K562 (cell line): ENCODE measurements at regions not wholly inside any gene's neighbourhood (a gene's known extent, or its start where the extent isn't known, plus 50 kb on each side); places are given as distances from the start of the nearest gene placed in this dataset.

Experiments used
- HDAC2 ChIP-seq: fragments of 450-650 bp; IDR thresholded peaks from 2 replicates; pipeline ENCODE4 v1.6.1; 2016; ENCODE audit warnings: mild to moderate bottlenecking
- MAZ ChIP-seq, 2 experiments: fragments of 450-650 bp in 1 of 2; sonication (generic) in 1 of 2; formaldehyde crosslinking; IDR thresholded peaks in 1 of 2; conservative IDR thresholded peaks in 1 of 2; 2 replicates each; pipeline versions ENCODE4 v1.4.0 to v1.5.0; 2020; ENCODE audit warnings: mild to moderate bottlenecking in 1 of 2, missing genetic modification reagents in 1 of 2
- POLR2AphosphoS5 ChIP-seq: IDR thresholded peaks from 2 replicates; pipeline ENCODE4 v1.6.1; 2011; ENCODE audit warnings: mild to moderate bottlenecking, low read depth, low read length, moderate library complexity; ENCODE audit not compliant: control insufficient read depth, insufficient read depth
- TF ChIP-seq, protein P1 (sequence below): fragments of 450-650 bp; IDR thresholded peaks from 2 replicates; pipeline ENCODE4 v1.6.1; 2016
- TF ChIP-seq, protein P2 (sequence below), 3 experiments: IDR thresholded peaks in 2 of 3; conservative IDR thresholded peaks in 1 of 3; 2 replicates each; pipeline ENCODE4 v1.5.1; 2011 to 2012; ENCODE audit warnings: low read length in 3 of 3, mild to moderate bottlenecking in 3 of 3, control low read depth in 2 of 3, improper control_type of control experiment in 1 of 3, inconsistent platforms in 1 of 3, low read depth in 1 of 3, mixed read lengths in 1 of 3, moderate library complexity in 1 of 3; ENCODE audit not compliant: insufficient read depth in 2 of 3
- TF ChIP-seq, protein P3 (sequence below): fragments of 450-650 bp; IDR thresholded peaks from 2 replicates; pipeline ENCODE4 v1.6.1; 2016; ENCODE audit warnings: mild to moderate bottlenecking

DNA sequence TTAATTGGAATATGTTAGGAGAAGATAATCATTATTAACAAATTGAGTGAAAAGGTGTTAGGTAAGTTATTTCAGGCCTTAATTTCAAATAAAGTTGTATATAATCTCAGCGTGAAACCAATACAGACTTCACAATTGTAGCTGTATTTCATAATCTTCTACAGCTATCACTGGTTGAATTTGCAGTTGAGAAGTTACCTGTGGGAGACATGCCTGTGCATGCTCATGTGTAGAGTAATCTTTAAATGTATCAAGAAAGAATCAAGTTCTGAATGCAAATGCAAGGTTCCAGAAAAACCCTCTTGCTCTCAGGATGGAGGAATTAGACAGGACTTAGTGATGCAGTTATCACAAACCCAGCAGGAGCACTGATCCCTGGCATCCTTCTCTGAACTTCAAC, 938.4 kb upstream of the SLC10A2 start:
- TF ChIP-seq, protein P1, sequence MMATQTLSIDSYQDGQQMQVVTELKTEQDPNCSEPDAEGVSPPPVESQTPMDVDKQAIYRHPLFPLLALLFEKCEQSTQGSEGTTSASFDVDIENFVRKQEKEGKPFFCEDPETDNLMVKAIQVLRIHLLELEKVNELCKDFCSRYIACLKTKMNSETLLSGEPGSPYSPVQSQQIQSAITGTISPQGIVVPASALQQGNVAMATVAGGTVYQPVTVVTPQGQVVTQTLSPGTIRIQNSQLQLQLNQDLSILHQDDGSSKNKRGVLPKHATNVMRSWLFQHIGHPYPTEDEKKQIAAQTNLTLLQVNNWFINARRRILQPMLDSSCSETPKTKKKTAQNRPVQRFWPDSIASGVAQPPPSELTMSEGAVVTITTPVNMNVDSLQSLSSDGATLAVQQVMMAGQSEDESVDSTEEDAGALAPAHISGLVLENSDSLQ = no peak
- no peak for TF ChIP-seq POLR2AphosphoS5
- no peak for TF ChIP-seq HDAC2
- TF ChIP-seq, protein P2, sequence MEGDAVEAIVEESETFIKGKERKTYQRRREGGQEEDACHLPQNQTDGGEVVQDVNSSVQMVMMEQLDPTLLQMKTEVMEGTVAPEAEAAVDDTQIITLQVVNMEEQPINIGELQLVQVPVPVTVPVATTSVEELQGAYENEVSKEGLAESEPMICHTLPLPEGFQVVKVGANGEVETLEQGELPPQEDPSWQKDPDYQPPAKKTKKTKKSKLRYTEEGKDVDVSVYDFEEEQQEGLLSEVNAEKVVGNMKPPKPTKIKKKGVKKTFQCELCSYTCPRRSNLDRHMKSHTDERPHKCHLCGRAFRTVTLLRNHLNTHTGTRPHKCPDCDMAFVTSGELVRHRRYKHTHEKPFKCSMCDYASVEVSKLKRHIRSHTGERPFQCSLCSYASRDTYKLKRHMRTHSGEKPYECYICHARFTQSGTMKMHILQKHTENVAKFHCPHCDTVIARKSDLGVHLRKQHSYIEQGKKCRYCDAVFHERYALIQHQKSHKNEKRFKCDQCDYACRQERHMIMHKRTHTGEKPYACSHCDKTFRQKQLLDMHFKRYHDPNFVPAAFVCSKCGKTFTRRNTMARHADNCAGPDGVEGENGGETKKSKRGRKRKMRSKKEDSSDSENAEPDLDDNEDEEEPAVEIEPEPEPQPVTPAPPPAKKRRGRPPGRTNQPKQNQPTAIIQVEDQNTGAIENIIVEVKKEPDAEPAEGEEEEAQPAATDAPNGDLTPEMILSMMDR (IDR thresholded peaks at IDR 0.05 in 2 of 3, conservative IDR thresholded peaks at IDR 0.05 in 1 of 3; ENCODE audit: insufficient read depth in 2 of 3, low read depth in 1 of 3, low read length in 3 of 3) = no peak
- TF ChIP-seq, protein P3, sequence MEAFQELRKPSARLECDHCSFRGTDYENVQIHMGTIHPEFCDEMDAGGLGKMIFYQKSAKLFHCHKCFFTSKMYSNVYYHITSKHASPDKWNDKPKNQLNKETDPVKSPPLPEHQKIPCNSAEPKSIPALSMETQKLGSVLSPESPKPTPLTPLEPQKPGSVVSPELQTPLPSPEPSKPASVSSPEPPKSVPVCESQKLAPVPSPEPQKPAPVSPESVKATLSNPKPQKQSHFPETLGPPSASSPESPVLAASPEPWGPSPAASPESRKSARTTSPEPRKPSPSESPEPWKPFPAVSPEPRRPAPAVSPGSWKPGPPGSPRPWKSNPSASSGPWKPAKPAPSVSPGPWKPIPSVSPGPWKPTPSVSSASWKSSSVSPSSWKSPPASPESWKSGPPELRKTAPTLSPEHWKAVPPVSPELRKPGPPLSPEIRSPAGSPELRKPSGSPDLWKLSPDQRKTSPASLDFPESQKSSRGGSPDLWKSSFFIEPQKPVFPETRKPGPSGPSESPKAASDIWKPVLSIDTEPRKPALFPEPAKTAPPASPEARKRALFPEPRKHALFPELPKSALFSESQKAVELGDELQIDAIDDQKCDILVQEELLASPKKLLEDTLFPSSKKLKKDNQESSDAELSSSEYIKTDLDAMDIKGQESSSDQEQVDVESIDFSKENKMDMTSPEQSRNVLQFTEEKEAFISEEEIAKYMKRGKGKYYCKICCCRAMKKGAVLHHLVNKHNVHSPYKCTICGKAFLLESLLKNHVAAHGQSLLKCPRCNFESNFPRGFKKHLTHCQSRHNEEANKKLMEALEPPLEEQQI = no peak
- no peak for TF ChIP-seq MAZ (CRISPR knock-in tag; conservative IDR thresholded peaks at IDR 0.05 in 1 of 2, IDR thresholded peaks at IDR 0.05 in 1 of 2)
